ENCODE measurements at regions not wholly inside any gene's neighbourhood (a gene's known extent, or its start where the extent isn't known, plus 50 kb on each side); places are given as distances from the start of the nearest gene placed in this dataset.

GRCh38 chr4:162657966-162658365 lies 494.2 kb upstream of the FSTL5 start:
- TF ChIP-seq POLR2AphosphoS5 (IDR thresholded peaks at IDR 0.05; ENCODE audit: low read depth, low read length), result no peak
- no peak for TF ChIP-seq SIN3A (IDR thresholded peaks at IDR 0.05; ENCODE audit: borderline replicate concordance, insufficient read depth, low read depth, low read length)
- TF ChIP-seq CTCF (IDR thresholded peaks at IDR 0.05), result no peak

Measured in Panc1 (cell line).